SK-N-SH (cell line): ENCODE measurements at regions not wholly inside any gene's neighbourhood (a gene's known extent, or its start where the extent isn't known, plus 50 kb on each side); places are given as distances from the start of the nearest gene placed in this dataset.

Experiments used
- CTCF ChIA-PET: fragments of 300-600, 350-600 bp; formaldehyde crosslinking; extraction: SDS; loops from one replicate; lab custom pipeline; 2021; lab: Yijun Ruan, JAX
- POLR2A ChIA-PET: fragments of 350-600 bp; sonication (Branson Sonifier 250); formaldehyde crosslinking; extraction: SDS; loops from one replicate; lab custom pipeline; 2020; ENCODE audit warnings: antibody characterized with exemption, inconsistent platforms; lab: Yijun Ruan, JAX
- DNase-seq: peaks from one replicate; pipeline ENCODE4 v3.0.0; 2012
- H2AFZ ChIP-seq: fragments of 200-600 bp; sonication (generic); 2 replicates; pipeline ENCODE4 v1.8.1; 2016; ENCODE audit warnings: antibody characterized with exemption, mild to moderate bottlenecking, low read depth
- H3F3A ChIP-seq: fragments of 200-600 bp; sonication (generic); replicated peaks from 2 replicates; pipeline ENCODE3; 2016; ENCODE audit warnings: antibody characterized with exemption, mild to moderate bottlenecking; ENCODE audit not compliant: insufficient read depth
- H3K27ac ChIP-seq, 2 experiments: fragments of 200-500 bp in 1 of 2; fragments of 200-600 bp in 1 of 2; sonication (Bioruptor generic) in 1 of 2; sonication (generic), shearing (Covaris generic) in 1 of 2; 2 replicates each; pipeline versions ENCODE4 v1.5.1 to v1.6.1; 2014 to 2016; ENCODE audit warnings: low read depth in 2 of 2, inconsistent platforms in 1 of 2, low read length in 1 of 2, mild to moderate bottlenecking in 1 of 2, mixed read lengths in 1 of 2
- H3K27me3 ChIP-seq: fragments of 200-600 bp; sonication (generic), shearing (Covaris generic); 2 replicates; pipeline ENCODE4 v1.6.1; 2016; ENCODE audit warnings: mixed run types; ENCODE audit not compliant: insufficient read depth
- H3K36me3 ChIP-seq, 2 experiments: fragments of 200-500 bp in 1 of 2; fragments of 200-600 bp in 1 of 2; sonication (Bioruptor generic) in 1 of 2; sonication (generic) in 1 of 2; replicated peaks in 1 of 2; 2 replicates each; pipeline versions ENCODE3 to v1.5.1; 2014 to 2016; ENCODE audit warnings: low read length in 1 of 2, mild to moderate bottlenecking in 1 of 2; ENCODE audit not compliant: insufficient read depth in 2 of 2, control insufficient read depth in 1 of 2
- H3K4me1 ChIP-seq, 2 experiments: fragments of 200-500 bp in 1 of 2; fragments of 200-600 bp in 1 of 2; sonication (Bioruptor generic) in 1 of 2; sonication (generic), shearing (Covaris generic) in 1 of 2; 2 replicates each; pipeline versions ENCODE4 v1.5.1 to v1.6.1; 2014 to 2016; ENCODE audit warnings: low read depth in 1 of 2, low read length in 1 of 2, mixed run types in 1 of 2; ENCODE audit not compliant: insufficient read depth in 2 of 2, control insufficient read depth in 1 of 2
- H3K4me2 ChIP-seq: fragments of 200-600 bp; sonication (generic), shearing (Covaris generic); 2 replicates; pipeline ENCODE4 v1.6.1; 2017; ENCODE audit warnings: mixed run types
- H3K4me3 ChIP-seq, 2 experiments: fragments of 200-500 bp in 1 of 2; fragments of 200-600 bp in 1 of 2; sonication (Bioruptor generic) in 1 of 2; sonication (generic), shearing (Covaris generic) in 1 of 2; 2 replicates each; pipeline versions ENCODE4 v1.5.1 to v1.8.1; 2014 to 2016; ENCODE audit warnings: low read depth in 2 of 2, inconsistent platforms in 1 of 2, low read length in 1 of 2, mild to moderate bottlenecking in 1 of 2, mixed read lengths in 1 of 2, moderate library complexity in 1 of 2
- H3K79me2 ChIP-seq: fragments of 200-600 bp; sonication (generic); 2 replicates; pipeline ENCODE4 v1.8.1; 2017; ENCODE audit warnings: mild to moderate bottlenecking; ENCODE audit not compliant: insufficient read depth
- H3K9ac ChIP-seq: fragments of 200-600 bp; sonication (generic); 2 replicates; pipeline ENCODE4 v1.6.1; 2017; ENCODE audit warnings: mixed run types
- H3K9me2 ChIP-seq: fragments of 200-600 bp; sonication (generic); 2 replicates; pipeline ENCODE4 v1.6.1; 2017; ENCODE audit warnings: mixed run types
- H3K9me3 ChIP-seq: fragments of 200-600 bp; sonication (generic); 2 replicates; pipeline ENCODE4 v1.6.1; 2017; ENCODE audit warnings: mixed run types, mild to moderate bottlenecking, moderate library complexity
- H4K20me1 ChIP-seq: fragments of 200-600 bp; sonication (generic); 2 replicates; pipeline ENCODE4 v1.6.1; 2017; ENCODE audit warnings: mild to moderate bottlenecking, mixed run types; ENCODE audit not compliant: insufficient read depth
- CTCF ChIP-seq: fragments of 200-600 bp; sonication (generic); IDR thresholded peaks from 2 replicates; pipeline ENCODE4 v1.6.1; 2017; ENCODE audit warnings: antibody characterized with exemption, mild to moderate bottlenecking, moderate library complexity
- FOSL2 ChIP-seq: IDR thresholded peaks from 2 replicates; pipeline ENCODE4 v1.4.0; 2012; ENCODE audit warnings: low read depth, mild to moderate bottlenecking, moderate library complexity, borderline replicate concordance
- GABPA ChIP-seq: IDR thresholded peaks from 2 replicates; pipeline ENCODE4 v1.4.0; 2012; ENCODE audit warnings: low read depth, mild to moderate bottlenecking
- MXI1 ChIP-seq: IDR thresholded peaks from 2 replicates; pipeline ENCODE4 v1.6.1; 2012; ENCODE audit warnings: mild to moderate bottlenecking, low read depth, low read length, improper control_type of control experiment
- PBX3 ChIP-seq: IDR thresholded peaks from 2 replicates; pipeline ENCODE4; 2012
- RAD21 ChIP-seq: IDR thresholded peaks from 2 replicates; pipeline ENCODE4 v1.6.1; 2012; ENCODE audit warnings: mild to moderate bottlenecking, low read length
- REST ChIP-seq: IDR thresholded peaks from 2 replicates; pipeline ENCODE4 v1.6.1; 2012; ENCODE audit warnings: mild to moderate bottlenecking, low read depth, low read length, moderate library complexity
- SIN3A ChIP-seq: IDR thresholded peaks from 2 replicates; pipeline ENCODE4 v1.6.1; 2012; ENCODE audit warnings: low read depth, mild to moderate bottlenecking, low read length, moderate library complexity, borderline replicate concordance
- WGBS: methylation state at CpG from one replicate; pipeline ENCODE4 v1.1.6; 2017; ENCODE audit warnings: low lambda C conversion rate; 5-methylcytosine and 5-hydroxymethylcytosine counted together

- TF ChIP-seq REST, result no peak
- no peak for TF ChIP-seq MXI1
Observed at GRCh38 chr15:62758952-62759349, 283.6 kb upstream of the TPM1 start (continued).

- Histone ChIP-seq H3K4me2 (no peak overlapping the region), H3K4me1 (peaks cover 20 to 26% of the 10 kb centered on the region in 2 experiments), H3K9me2 (no peaks in the 10 kb centered on the region), H3K27me3 (no peaks in the 10 kb centered on the region), H3K9ac (no peak overlapping the region), H3K27ac (no peak overlapping the region), H2AFZ (no peak overlapping the region), H3K79me2 (peaks cover 18% of the 10 kb centered on the region; the same call in 1 of the 2 replicates), H3K9me3 (no peaks in the 10 kb centered on the region), H3K4me3 (no peak overlapping the region), H3F3A (peaks cover 27% of the 10 kb centered on the region), H3K36me3 (peaks cover 37 to 45% of the 10 kb centered on the region in 2 experiments), H4K20me1 (no peaks in the 10 kb centered on the region)
- WGBS, result 88% methylated on average over 3 of the region's 3 CpGs
- DNase-seq, result no peak
- no peak for TF ChIP-seq RAD21
- TF ChIP-seq FOSL2, result no peak
- TF ChIP-seq REST, result no peak
- TF ChIP-seq PBX3, result no peak
- TF ChIP-seq SIN3A, result no peak
- TF ChIP-seq GABPA, result no peak
- no peak for TF ChIP-seq CTCF
- TF ChIP-seq MXI1, result no peak
- ChIA-PET CTCF (interaction anchor here (8.0 kb wide), 1 partner anchor 16 kb away, joined by 89 read pairs; no protein-coding TSS in a partner anchor), POLR2A (no interaction called here)
Observed at GRCh38 chr15:62760538-62760937, 282.0 kb upstream of the TPM1 start.
